SK-N-DZ (cell line): ENCODE measurements at regions not wholly inside any gene's neighbourhood (a gene's known extent, or its start where the extent isn't known, plus 50 kb on each side); places are given as distances from the start of the nearest gene placed in this dataset.

Experiments
- DNase-seq: peaks from one replicate; pipeline ENCODE4 v3.0.0-alpha.2; 2015; ENCODE audit warnings: low spot score

- DNase-seq = no peak
Measured at GRCh38 chr5:169450464-169450863, 133.1 kb upstream of the SPDL1 start.

- DNase-seq = no peak
Measured at GRCh38 chr5:169448826-169449225, 134.7 kb upstream of the SPDL1 start.

DNA sequence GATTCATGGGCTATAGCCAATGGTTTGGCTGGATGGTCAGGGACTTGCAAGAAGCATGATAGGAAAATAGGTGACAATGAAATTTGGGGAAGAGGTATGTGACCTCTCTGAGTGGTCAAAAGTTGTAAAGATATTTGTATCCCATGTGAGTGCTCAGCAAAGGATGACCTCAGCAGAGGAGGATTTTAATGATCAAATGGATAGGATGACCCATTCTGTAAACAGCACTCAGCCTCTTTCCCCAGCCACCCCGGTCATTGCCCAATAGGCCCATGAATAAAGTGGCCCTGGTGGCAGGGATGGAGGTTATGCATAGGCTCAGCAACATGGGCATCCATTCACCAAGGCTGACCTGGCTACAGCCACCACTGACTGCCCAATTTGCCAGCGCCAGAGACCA, 138.4 kb upstream of the SPDL1 start:
- no peak for DNase-seq

GRCh38 chr5:169442913-169443784, 140.4 kb upstream of the SPDL1 start:
- no peak for DNase-seq

GRCh38 chr5:169442403-169442874, 141.1 kb upstream of the SPDL1 start:
- DNase-seq = no peak

- no peak for DNase-seq
Measured at GRCh38 chr5:169440107-169440705, 139.3 kb upstream of the SLIT3 start.

GRCh38 chr5:169439362-169439761, 138.4 kb upstream of the SLIT3 start:
- DNase-seq = no peak

- no peak for DNase-seq
Measured at GRCh38 chr5:169435506-169436229, 134.7 kb upstream of the SLIT3 start.

DNA sequence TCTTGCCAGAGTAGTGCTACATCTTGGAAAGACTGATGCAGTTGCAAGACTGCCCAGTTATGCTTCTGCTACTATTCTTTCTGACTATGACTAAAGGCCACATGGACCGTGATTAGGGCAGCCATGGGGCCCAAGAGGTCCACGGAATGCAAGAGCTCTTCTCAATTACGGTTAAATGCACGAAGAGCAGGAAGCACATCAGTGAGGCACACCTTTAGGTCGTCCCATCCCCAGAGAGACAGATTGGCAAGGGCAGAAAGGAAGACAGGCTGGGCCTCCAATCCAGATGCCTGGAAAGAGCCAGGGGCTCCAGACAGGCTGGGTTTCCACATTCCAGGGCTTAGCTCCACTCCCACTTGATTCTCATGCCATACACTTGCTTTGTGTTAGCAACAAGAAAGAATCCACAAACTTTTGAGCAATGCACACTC, 132.3 kb upstream of the SLIT3 start:
- DNase-seq = no peak

DNA sequence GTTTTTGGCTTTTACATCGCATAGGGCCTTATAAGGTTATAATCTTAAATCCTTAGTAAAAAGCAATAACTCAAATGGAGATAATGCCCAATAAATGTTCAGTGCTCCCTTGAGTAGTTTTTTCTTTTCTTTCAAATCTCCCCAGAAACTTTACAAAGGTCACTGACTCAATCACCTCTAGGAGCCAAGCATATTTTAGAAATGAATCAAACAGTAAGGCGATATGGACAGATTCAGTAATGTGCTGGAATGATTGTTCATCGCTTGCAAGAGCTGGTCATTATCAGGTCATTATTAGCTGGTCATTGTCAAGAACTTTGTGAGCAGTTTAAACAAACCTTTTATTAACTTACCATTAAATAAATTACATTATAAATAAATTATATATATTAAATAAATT, 130.4 kb upstream of the SLIT3 start:
- no peak for DNase-seq

DNA sequence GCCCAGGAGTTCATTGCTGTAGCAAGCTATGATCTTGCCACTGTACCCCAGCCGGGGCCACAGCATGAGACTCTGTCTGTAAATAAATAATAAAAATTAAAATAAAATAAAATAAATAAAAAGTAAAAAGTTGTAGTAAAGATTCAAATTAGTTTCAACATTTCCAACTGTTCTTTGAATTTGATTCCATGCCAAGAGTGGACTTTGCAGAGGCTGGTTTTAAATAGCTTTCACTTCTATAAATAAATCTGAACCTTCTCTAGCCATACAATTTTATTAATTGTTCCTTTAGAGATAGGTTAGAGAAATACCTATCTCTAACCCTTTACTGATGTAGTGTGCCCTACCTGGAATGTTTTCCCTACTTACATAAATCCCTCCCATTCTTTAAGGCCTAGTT, 129.7 kb upstream of the SLIT3 start:
- DNase-seq = no peak

- no peak for DNase-seq
Measured at GRCh38 chr5:169429044-169429443, 128.1 kb upstream of the SLIT3 start.

DNA sequence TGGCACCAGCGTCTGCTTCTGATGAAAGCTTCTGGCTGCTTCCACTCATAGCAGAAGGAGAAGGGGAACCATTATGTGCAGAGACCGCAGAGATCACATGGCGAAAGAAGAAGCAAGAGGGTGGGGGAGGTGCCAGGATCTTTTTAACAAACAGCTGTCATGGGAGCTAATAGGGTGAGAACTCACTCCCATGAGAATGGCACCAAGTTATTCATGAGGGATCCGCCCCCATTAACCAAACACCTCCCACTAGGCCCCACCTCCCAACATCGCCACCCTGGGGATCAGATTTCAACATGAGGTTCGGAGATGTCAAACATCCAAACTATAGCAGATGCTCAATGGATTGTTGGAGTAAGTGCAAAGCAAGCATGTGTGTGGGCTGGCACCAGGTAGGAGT, 125.8 kb upstream of the SLIT3 start:
- no peak for DNase-seq

- no peak for DNase-seq
Measured at GRCh38 chr5:169424670-169425378, 123.9 kb upstream of the SLIT3 start.

DNA sequence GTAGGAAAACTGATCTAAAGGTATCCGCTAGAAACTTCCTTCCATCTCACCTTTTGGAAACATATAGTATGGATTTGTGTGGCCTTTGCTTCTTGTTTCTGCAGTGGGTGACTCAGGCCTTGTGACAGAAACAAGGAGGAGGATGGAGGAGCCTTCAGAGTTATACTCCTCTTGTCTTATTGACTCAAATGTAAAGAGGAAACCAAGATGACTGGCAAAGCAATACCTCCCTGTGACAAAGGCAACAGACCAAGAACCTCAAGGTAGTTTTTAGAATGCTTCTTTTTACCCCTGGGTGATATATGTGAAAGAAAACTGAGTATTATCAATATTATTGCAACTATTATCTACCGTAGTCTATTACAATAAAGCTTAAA, 123.3 kb upstream of the SLIT3 start:
- DNase-seq = no peak

DNA sequence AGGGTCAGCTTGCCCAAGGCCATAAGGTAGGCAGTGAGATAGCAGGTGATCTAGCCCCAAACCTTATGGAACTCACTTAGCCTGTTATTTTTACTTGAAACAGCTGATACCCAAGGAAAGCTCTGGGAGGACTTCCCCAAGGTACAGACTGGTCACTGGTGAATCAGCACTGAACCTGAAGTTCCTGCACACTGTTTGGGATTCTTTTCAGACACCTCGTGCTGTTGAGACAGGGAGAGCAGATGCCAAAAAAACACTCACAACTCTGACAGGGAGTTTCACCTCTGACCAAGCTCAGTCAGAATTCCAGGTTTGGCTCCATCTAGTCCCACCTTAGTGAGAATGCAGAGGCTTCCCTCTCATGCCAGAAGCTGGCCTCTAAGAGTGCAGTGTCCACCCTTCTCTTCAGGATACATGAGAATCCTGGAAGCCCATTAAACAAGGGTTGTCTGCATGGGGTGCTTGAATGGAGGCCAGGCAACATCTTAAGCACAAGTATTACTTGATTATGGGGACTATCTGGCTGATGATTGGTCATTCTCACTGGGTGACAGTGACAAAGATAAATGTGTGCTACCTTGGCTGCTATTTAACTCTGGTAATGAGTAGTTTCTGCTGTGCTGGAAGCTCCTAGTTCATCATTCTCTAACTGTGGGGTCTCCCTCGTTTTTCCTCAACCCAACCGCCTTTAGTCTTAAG, 122.8 kb upstream of the SLIT3 start:
- DNase-seq = no peak

DNA sequence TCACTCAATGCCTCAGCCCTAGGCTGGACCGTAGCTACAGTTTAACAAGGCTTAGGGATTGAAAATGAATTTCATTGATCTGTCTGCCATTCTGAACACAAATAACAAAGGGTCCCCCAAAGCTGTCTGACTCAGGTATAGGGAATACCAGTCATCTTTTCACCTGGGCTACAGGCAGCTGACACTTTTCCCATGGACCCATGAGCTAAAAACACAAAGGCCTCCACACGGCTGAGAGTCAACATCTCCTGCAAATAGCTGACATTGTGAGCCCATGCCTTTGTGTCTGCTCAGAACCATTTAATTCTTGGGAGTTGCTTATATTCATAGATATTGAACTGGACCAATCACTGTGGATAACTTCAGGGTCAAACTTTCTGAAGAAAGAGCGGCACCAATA, 121.1 kb upstream of the SLIT3 start:
- DNase-seq = no peak

DNA sequence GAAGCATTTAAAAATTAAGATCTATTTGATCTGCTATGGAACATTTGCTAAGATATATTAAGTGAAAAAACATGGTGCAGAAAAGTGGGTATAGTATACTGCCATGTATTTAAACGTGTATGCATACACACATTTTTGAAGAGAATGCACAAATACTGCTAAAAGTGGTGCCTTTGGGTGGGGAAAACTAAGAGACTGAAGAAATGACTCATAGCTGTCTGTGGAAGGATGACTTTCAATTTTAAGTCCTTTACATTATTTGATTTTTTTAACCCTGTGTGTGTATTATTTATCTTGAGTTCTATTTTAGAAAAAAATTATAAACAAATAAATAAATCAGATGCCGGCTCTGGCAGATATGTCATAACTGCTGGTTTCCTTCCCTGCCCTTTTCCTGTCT, 120.7 kb upstream of the SLIT3 start:
- DNase-seq = no peak

- DNase-seq = no peak
Measured at GRCh38 chr5:169417676-169418075, 116.7 kb upstream of the SLIT3 start.

- DNase-seq = peak; percentile 23
Measured at GRCh38 chr5:169416583-169417196, 115.8 kb upstream of the SLIT3 start.

DNA sequence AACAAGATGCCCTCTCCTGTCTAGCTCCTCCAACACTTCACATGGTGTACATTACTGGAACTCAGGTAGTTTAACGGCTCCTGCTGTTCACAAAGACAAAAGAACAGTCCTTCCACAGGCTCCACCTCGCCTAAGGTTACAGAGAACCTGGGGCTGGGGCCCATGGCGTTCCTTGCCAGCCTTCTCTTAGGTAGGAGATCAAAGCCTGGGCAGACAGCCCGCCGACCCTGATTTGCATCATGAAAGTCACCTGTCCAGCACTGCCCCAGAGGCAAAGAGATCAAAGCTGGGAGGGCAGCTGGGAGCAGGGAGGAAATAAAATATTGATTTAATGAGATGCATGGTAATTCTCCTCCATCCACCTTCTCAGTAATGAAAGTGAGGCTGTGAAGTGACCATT, 115.0 kb upstream of the SLIT3 start:
- DNase-seq = no peak
